ENCODE measurements at regions not wholly inside any gene's neighbourhood (a gene's known extent, or its start where the extent isn't known, plus 50 kb on each side); places are given as distances from the start of the nearest gene placed in this dataset.
"Not testable (repeated sequence)": the region's sequence is repeated elsewhere in the genome, so short reads cannot be mapped to it uniquely, and the experiment has no call there.

DNA sequence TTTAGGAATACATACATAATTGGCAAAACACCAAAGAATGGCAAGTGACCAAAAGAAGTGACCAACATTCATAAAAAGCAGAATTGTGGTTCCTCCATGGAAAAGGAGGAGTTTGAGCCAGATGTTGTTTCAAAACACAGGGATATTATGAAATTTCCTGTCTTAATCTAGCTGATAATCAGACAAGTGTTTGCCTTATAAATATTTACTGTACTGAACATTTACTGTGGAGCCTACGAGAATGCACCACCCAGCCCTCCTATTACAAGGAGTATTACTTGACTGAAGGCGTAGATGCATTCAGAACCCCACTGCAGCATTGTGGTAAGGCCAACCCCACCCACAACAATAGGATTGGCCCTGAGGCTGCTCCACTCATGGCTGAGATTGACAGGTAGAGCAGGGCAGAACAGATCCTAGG lies 118.9 kb downstream of the AKR1D1 start:
- ChIA-PET CTCF (no interaction called here), POLR2A (no interaction called here)

GRCh38 chr7:138196503-138196946 lies 120.3 kb downstream of the AKR1D1 start:
- DNase-seq (ENCODE audit: low read depth); CTCF ChIA-PET; H3K36me3 ChIP-seq (ENCODE audit: control insufficient read depth, insufficient read depth, low read length); H3K4me3 ChIP-seq (ENCODE audit: low read depth, low read length); POLR2A ChIA-PET; H3K27me3 ChIP-seq (ENCODE audit: control insufficient read depth, insufficient read depth, low read length): not testable (repeated sequence)

More for the DNA sequence above, 118.9 kb downstream of the AKR1D1 start:
- DNase-seq (ENCODE audit: low read depth) = no peak
- Histone ChIP-seq H3K36me3 (ENCODE audit: control insufficient read depth, insufficient read depth, low read length) (no peaks in the 10 kb centered on the region), H3K4me3 (ENCODE audit: low read depth, low read length) (no peak overlapping the region), H3K27me3 (ENCODE audit: control insufficient read depth, insufficient read depth, low read length) (no peaks in the 10 kb centered on the region)
- TF ChIP-seq, protein P1, sequence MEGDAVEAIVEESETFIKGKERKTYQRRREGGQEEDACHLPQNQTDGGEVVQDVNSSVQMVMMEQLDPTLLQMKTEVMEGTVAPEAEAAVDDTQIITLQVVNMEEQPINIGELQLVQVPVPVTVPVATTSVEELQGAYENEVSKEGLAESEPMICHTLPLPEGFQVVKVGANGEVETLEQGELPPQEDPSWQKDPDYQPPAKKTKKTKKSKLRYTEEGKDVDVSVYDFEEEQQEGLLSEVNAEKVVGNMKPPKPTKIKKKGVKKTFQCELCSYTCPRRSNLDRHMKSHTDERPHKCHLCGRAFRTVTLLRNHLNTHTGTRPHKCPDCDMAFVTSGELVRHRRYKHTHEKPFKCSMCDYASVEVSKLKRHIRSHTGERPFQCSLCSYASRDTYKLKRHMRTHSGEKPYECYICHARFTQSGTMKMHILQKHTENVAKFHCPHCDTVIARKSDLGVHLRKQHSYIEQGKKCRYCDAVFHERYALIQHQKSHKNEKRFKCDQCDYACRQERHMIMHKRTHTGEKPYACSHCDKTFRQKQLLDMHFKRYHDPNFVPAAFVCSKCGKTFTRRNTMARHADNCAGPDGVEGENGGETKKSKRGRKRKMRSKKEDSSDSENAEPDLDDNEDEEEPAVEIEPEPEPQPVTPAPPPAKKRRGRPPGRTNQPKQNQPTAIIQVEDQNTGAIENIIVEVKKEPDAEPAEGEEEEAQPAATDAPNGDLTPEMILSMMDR (IDR thresholded peaks at IDR 0.05; ENCODE audit: insufficient read depth, low read depth, low read length) = no peak

DNA sequence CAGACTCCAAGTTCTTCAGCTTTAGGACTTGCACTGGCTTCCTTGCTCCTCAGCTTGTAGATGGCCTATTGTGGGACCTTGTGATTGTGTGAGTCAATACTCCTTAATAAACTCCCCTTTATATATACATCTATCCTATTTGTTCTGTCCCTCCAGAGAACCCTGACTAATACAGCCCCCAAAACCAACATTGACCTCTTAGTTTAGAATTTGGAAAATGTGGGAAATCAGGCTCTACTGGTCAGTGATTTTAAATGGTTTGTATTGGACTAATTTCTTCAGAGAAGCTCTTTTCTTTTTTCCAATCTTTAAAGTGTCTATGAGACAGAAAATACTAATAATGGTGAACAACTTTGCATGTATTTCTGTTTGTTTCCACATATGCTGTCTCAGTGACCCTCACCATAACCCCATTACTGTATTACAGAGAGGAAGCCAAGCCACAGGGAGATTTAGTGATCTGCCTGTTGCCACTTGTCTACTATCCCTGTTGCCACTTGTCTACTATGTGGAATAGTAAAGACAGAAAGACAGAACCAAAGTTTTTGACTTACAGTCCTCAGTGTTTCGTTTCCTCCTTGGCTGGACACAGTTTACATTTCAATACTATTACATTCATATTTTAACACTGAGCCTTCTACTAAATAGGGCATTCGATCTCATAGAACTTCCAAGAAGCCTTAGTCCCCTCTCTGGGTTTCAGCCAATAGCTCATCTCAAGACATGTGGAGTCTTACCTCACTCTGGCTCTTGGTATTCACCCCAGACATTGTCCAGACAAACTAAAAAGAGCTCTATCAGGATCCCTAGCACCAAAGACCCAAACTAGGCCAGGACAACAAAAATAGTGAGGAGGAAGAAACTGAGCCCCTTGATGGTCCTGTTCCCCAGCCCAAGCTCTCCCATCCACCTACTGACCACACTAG lies 121.0 kb downstream of the AKR1D1 start:
- ChIA-PET POLR2A (no interaction called here), CTCF (no interaction called here)
- TF ChIP-seq, protein P1 (IDR thresholded peaks at IDR 0.05; ENCODE audit: insufficient read depth, low read depth, low read length) = no peak
- no peak for DNase-seq (ENCODE audit: low read depth)
- H3K36me3 ChIP-seq (ENCODE audit: control insufficient read depth, insufficient read depth, low read length) = no peaks in the 10 kb centered on the region
- H3K27me3 ChIP-seq (ENCODE audit: control insufficient read depth, insufficient read depth, low read length) = no peaks in the 10 kb centered on the region
- no peak overlapping the region for H3K4me3 ChIP-seq (ENCODE audit: low read depth, low read length)

DNA sequence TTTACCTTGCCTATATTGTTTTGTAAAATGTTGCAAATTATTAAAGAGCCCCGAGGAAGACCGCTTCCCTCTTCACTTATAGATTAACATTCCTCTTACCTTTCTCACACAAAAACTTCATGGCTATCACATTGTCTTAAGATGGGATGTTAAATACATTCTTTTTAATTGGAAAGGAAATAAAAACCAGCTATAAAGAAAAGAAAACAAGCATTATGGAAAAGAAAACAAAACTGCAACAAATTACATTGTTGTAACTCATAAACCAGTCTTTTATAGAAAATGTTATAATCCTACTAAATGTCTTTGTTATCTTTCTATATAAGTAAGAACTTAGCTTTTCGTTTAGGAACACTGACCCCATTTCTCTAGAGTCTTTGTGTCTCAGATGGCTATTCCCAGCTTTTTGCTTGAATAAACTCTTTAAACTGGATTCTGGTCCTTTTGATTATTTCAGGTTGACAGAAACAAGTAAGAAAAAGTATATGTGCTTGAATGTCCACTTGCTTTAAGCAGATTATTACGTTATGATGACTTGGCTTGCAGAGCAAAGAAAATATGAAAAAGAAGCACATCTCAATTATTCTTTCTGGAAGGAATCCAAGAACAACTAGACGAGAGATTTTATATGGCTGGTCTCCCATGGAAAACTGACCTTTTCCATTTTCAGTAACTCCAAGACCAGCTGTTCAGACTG lies 128.2 kb downstream of the AKR1D1 start:
- ChIA-PET CTCF (interaction anchor here (0.6 kb wide), 1 partner anchor 199 kb away, joined by 3 read pairs; no protein-coding TSS in a partner anchor), POLR2A (no interaction called here)
- TF ChIP-seq, protein P1 (IDR thresholded peaks at IDR 0.05; ENCODE audit: insufficient read depth, low read depth, low read length) = no peak
- no peaks in the 10 kb centered on the region for H3K36me3 ChIP-seq (ENCODE audit: control insufficient read depth, insufficient read depth, low read length)
- no peak for DNase-seq (ENCODE audit: low read depth)
- H3K4me3 ChIP-seq (ENCODE audit: low read depth, low read length) = no peak overlapping the region
- no peaks in the 10 kb centered on the region for H3K27me3 ChIP-seq (ENCODE audit: control insufficient read depth, insufficient read depth, low read length)

GRCh38 chr7:138204982-138205298 lies 128.7 kb downstream of the AKR1D1 start:
- POLR2A ChIA-PET = no interaction called here
- TF ChIP-seq, protein P1 (IDR thresholded peaks at IDR 0.05; ENCODE audit: insufficient read depth, low read depth, low read length) = no peak
- CTCF ChIA-PET = interaction anchor here (0.6 kb wide), 1 partner anchor 199 kb away, joined by 3 read pairs; no protein-coding TSS in a partner anchor

More at GRCh38 chr7:138204982-138205298, 128.7 kb downstream of the AKR1D1 start:
- H3K27me3 ChIP-seq (ENCODE audit: control insufficient read depth, insufficient read depth, low read length) = no peaks in the 10 kb centered on the region
- DNase-seq (ENCODE audit: low read depth) = no peak
- H3K36me3 ChIP-seq (ENCODE audit: control insufficient read depth, insufficient read depth, low read length) = no peaks in the 10 kb centered on the region
- no peak overlapping the region for H3K4me3 ChIP-seq (ENCODE audit: low read depth, low read length)

All from BJ (cell line).